Neural progenitor cell (in vitro differentiated cells): ENCODE measurements at regions not wholly inside any gene's neighbourhood (a gene's known extent, or its start where the extent isn't known, plus 50 kb on each side); places are given as distances from the start of the nearest gene placed in this dataset.

Experiments used
- EZH2 ChIP-seq: fragments of 200-600 bp; sonication (generic); IDR thresholded peaks from 2 replicates; pipeline ENCODE4 v1.6.1; 2017; ENCODE audit warnings: antibody characterized with exemption, mild to moderate bottlenecking, moderate library complexity
- EZH2phosphoT487 ChIP-seq: fragments of 200-600 bp; sonication (generic); IDR thresholded peaks from 2 replicates; pipeline ENCODE4 v1.6.1; 2017; ENCODE audit warnings: antibody characterized with exemption
- TF ChIP-seq, protein P1 (sequence below): fragments of 200-600 bp; sonication (generic); IDR thresholded peaks from 2 replicates; pipeline ENCODE4 v1.5.1; 2017; ENCODE audit warnings: antibody characterized with exemption, mild to moderate bottlenecking

DNA sequence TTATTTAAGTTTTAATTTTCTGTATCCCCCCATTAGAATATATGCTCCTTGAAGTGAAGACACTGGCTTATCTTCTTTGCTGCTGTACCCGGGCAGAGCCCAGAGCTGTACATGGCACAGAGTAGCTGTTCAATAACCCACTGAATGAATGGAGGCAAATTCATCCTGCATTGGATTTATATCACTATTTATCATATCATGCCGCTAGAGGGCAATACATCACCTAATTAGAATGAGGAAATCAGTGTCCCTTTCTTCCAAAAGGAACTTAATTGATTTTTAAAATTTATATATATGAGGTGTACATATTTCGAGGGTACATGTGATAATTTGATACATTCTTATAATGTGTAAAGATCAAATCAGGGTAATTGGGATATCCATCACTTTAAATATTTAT lies 89.2 kb upstream of the TMEM260 start:
- TF ChIP-seq, protein P1, sequence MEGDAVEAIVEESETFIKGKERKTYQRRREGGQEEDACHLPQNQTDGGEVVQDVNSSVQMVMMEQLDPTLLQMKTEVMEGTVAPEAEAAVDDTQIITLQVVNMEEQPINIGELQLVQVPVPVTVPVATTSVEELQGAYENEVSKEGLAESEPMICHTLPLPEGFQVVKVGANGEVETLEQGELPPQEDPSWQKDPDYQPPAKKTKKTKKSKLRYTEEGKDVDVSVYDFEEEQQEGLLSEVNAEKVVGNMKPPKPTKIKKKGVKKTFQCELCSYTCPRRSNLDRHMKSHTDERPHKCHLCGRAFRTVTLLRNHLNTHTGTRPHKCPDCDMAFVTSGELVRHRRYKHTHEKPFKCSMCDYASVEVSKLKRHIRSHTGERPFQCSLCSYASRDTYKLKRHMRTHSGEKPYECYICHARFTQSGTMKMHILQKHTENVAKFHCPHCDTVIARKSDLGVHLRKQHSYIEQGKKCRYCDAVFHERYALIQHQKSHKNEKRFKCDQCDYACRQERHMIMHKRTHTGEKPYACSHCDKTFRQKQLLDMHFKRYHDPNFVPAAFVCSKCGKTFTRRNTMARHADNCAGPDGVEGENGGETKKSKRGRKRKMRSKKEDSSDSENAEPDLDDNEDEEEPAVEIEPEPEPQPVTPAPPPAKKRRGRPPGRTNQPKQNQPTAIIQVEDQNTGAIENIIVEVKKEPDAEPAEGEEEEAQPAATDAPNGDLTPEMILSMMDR = peak; percentile 69
- no peak for TF ChIP-seq EZH2
- TF ChIP-seq EZH2phosphoT487 = no peak
